K562 (cell line): ENCODE measurements at regions not wholly inside any gene's neighbourhood (a gene's known extent, or its start where the extent isn't known, plus 50 kb on each side); places are given as distances from the start of the nearest gene placed in this dataset.

ENCODE experiments used
- ATAC-seq: fragments of 200-7000 bp; cut with Tn5 transposase; 3 replicates; pipeline ENCODE4 v1.9.1; 2020; ENCODE audit warnings: moderate library complexity
- BruUV-seq: library from RNA; stranded (reverse); fragments of 400-500 nt; replicated peaks from 2 replicates; lab custom pipeline; 2021; lab: Mats Ljungman, UMichigan
- CTCF ChIA-PET: fragments of 300-600 bp; formaldehyde crosslinking; extraction: SDS; loops from one replicate; lab custom pipeline; 2021; ENCODE audit warnings: low intra/inter-chr PET ratio; lab: Yijun Ruan, JAX
- POLR2A ChIA-PET: fragments of 300-600, 350-650 bp; sonication (Branson Sonifier 250); formaldehyde crosslinking; extraction: SDS; loops from one replicate; lab custom pipeline; 2021; ENCODE audit warnings: antibody characterized with exemption, inconsistent platforms; lab: Yijun Ruan, JAX
- DNase-seq, 4 experiments: peaks; one replicate each; pipeline versions ENCODE4 v3.0.0 to v3.0.0-alpha.2; 2011 to 2018; ENCODE audit warnings: low spot score in 3 of 4, mixed read lengths in 3 of 4; ENCODE audit errors: extremely low read depth in 1 of 4
- FAIRE-seq: peaks from 2 replicates; lab custom pipeline; 2011; peaks lifted over from hg19 to GRCh38; lab: Jason Lieb, UNC
- H2AFZ ChIP-seq: 2 replicates; pipeline ENCODE4 v1.6.0; 2011; ENCODE audit warnings: low read depth, low read length, control low read depth, inconsistent platforms
- H3K27ac ChIP-seq: fragments of 200-600 bp; 3 replicates; pipeline ENCODE4 v1.8.0; 2011; ENCODE audit warnings: low read depth, mild to moderate bottlenecking, control low read depth, inconsistent platforms, low read length, moderate library complexity, mixed read lengths; ENCODE audit errors: extremely low read depth
- H3K27me3 ChIP-seq, 2 experiments: fragments of 300-600 bp in 1 of 2; 2 replicates in 1 of 2; 3 replicates in 1 of 2; pipeline versions ENCODE4 v1.6.0 to v1.8.0; 2011; ENCODE audit warnings: inconsistent platforms in 2 of 2, low read length in 2 of 2, mild to moderate bottlenecking in 1 of 2, mixed read lengths in 1 of 2, moderate library complexity in 1 of 2; ENCODE audit not compliant: control insufficient read depth in 2 of 2, insufficient read depth in 2 of 2
- H3K36me3 ChIP-seq: fragments of 300-600 bp; 3 replicates; pipeline ENCODE4 v1.8.0; 2011; ENCODE audit warnings: mild to moderate bottlenecking, low read length, inconsistent platforms; ENCODE audit not compliant: control insufficient read depth, insufficient read depth
- H3K4me1 ChIP-seq, 2 experiments: fragments of 200-600 bp in 1 of 2; replicated peaks in 1 of 2; 2 replicates in 1 of 2; 3 replicates in 1 of 2; pipeline versions ENCODE4 v1.5.1 to v1.8.0; 2011; ENCODE audit warnings: inconsistent platforms in 2 of 2, low read length in 2 of 2, mild to moderate bottlenecking in 1 of 2, mixed read lengths in 1 of 2, moderate library complexity in 1 of 2; ENCODE audit not compliant: control insufficient read depth in 2 of 2, insufficient read depth in 2 of 2
- H3K4me2 ChIP-seq: 2 replicates; pipeline ENCODE4 v1.6.1; 2011; ENCODE audit warnings: low read length, control low read depth, inconsistent platforms, mixed read lengths; ENCODE audit not compliant: insufficient read depth
- H3K4me3 ChIP-seq: fragments of 200-600 bp; sonication (generic), shearing (Covaris generic); 2 replicates; pipeline ENCODE4 v1.5.1; 2016; ENCODE audit warnings: control low read depth, inconsistent platforms
- H3K79me2 ChIP-seq: fragments of 200-600 bp; 3 replicates; pipeline ENCODE4 v1.8.0; 2011; ENCODE audit warnings: low read length, inconsistent platforms; ENCODE audit not compliant: control insufficient read depth, insufficient read depth
- H3K9ac ChIP-seq, 2 experiments: 2 replicates each; pipeline versions ENCODE4 v1.6.0 to v1.6.1; 2011; ENCODE audit warnings: low read depth in 2 of 2, low read length in 2 of 2, control low read depth in 1 of 2, inconsistent platforms in 1 of 2, mild to moderate bottlenecking in 1 of 2, mixed read lengths in 1 of 2; ENCODE audit not compliant: insufficient read depth in 1 of 2
- H3K9me1 ChIP-seq: one replicate; pipeline ENCODE4 v1.6.0; 2011; ENCODE audit warnings: inconsistent platforms, mild to moderate bottlenecking, low read length, moderate library complexity; ENCODE audit not compliant: control insufficient read depth, insufficient read depth
- H3K9me3 ChIP-seq: replicated peaks from 2 replicates; pipeline ENCODE4 v1.5.1; 2011; ENCODE audit warnings: low read depth, low read length, inconsistent platforms; ENCODE audit not compliant: control insufficient read depth, insufficient read depth
- H4K20me1 ChIP-seq: replicated peaks from 2 replicates; pipeline ENCODE4 v1.6.1; 2011; ENCODE audit warnings: low read length, inconsistent platforms, mixed read lengths; ENCODE audit not compliant: control insufficient read depth, insufficient read depth
- COPS2 ChIP-seq: fragments of 450-650 bp; conservative IDR thresholded peaks from 2 replicates; pipeline ENCODE4 v1.6.1; 2016; ENCODE audit warnings: mild to moderate bottlenecking, moderate library complexity
- HNRNPK ChIP-seq: fragments of 200-400 bp; formaldehyde crosslinking; IDR thresholded peaks from one replicate; pipeline ENCODE4 v1.6.1; 2018; ENCODE audit warnings: mild to moderate bottlenecking, low read depth, low read length; ENCODE audit not compliant: poor library complexity, severe bottlenecking
- MAFF ChIP-seq: IDR thresholded peaks from 2 replicates; pipeline ENCODE4 v1.6.1; 2012; ENCODE audit warnings: low read length, improper control_type of control experiment
- NFXL1 ChIP-seq: fragments of 450-650 bp; formaldehyde crosslinking; IDR thresholded peaks from 2 replicates; pipeline ENCODE4 v1.4.0; 2021; ENCODE audit warnings: mild to moderate bottlenecking
- SMAD1 ChIP-seq: fragments of 150-350 bp; IDR thresholded peaks from 2 replicates; pipeline ENCODE4 v1.6.1; 2014; ENCODE audit warnings: low read length, low read depth; ENCODE audit not compliant: partially characterized antibody
- SMARCA4 ChIP-seq: fragments of 450-650 bp; IDR thresholded peaks from 2 replicates; pipeline ENCODE4 v1.6.1; 2016
- SUPT5H ChIP-seq: fragments of 450-650 bp; IDR thresholded peaks from 2 replicates; pipeline ENCODE4 v1.6.1; 2016
- ZBTB8A ChIP-seq: fragments of 450-650 bp; IDR thresholded peaks from 2 replicates; pipeline ENCODE4 v1.6.1; 2018; ENCODE audit warnings: mild to moderate bottlenecking, moderate library complexity; ENCODE audit not compliant: partially characterized antibody
- WGBS: fragments of 100-300 bp; shearing (Covaris generic); methylation state at CpG from one replicate; pipeline ENCODE4 v1.1.6; 2016; ENCODE audit warnings: low coverage, mixed read lengths; ENCODE audit not compliant: insufficient coverage; ENCODE audit errors: missing lambda C conversion rate; 5-methylcytosine and 5-hydroxymethylcytosine counted together
- in situ Hi-C: fragments of 300-500 bp; cut with MboI; formaldehyde crosslinking; loops from 4 replicates; pipeline ENCODE4 v1.15.0; 2018; ENCODE audit warnings: inconsistent platforms, mixed read lengths
- intact Hi-C: fragments of 100-400 bp; cut with micrococcal nuclease; formaldehyde crosslinking; loops from 2 replicates; pipeline ENCODE4 v1.14.2; 2022

DNA sequence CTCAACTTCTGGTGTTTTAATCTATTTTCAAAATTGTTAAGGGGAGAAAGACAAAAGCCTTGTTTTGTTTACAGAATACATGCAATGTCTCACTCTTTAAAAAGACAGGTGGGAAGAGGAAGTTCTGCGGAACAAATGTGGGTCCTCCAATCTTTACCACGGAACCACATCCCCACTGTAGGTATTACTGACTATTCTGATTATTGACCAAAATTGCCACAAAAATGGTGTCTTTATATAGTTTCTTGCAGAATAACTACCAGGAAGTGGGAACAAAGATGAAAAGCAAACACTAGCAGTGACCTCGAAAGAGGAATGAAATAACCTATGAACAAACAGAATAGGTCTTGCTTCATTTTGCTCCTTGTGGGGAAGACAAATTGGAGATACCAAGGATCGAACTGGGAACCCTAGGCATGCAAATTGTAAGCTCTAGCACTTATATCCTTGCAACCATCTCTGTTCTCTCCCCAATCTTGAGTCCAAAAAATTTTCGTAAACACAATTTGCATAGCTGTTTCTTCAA is 106.7 kb downstream of the GPX5 start:
- H3K79me2 ChIP-seq = no peaks in the 10 kb centered on the region
- ChIA-PET CTCF (no interaction called here), POLR2A (no interaction called here)
- WGBS = 74% methylated on average over 5 of the region's 5 CpGs
- H3K4me2 ChIP-seq = no peak overlapping the region
- no peak for DNase-seq
- H2AFZ ChIP-seq = no peak overlapping the region
- H3K27ac ChIP-seq = no peak overlapping the region
- in situ Hi-C loops = no loop called here
- no peaks in the 10 kb centered on the region for H3K9me1 ChIP-seq
- H3K36me3 ChIP-seq = no peaks in the 10 kb centered on the region
- H3K27me3 ChIP-seq = no peaks in the 10 kb centered on the region; a peak in 1 of 5 replicates
- no peak for ATAC-seq
- H3K4me1 ChIP-seq = peaks cover 0 to 4% of the 10 kb centered on the region in 2 experiments; a peak in 1 of 5 replicates
- no peak overlapping the region for H3K4me3 ChIP-seq
- peaks cover 14% of the 10 kb centered on the region for H3K9me3 ChIP-seq
- no peak for FAIRE-seq
- TF ChIP-seq SUPT5H (no peak), HNRNPK (no peak), ZBTB8A (no peak), NFXL1 (CRISPR knock-in tag) (no peak), MAFF (no peak), COPS2 (no peak), SMARCA4 (no peak), SMAD1 (no peak)
- H4K20me1 ChIP-seq = no peaks in the 10 kb centered on the region
- no peak overlapping the region for H3K9ac ChIP-seq
- no TSS peak for BruUV-seq
- intact Hi-C loops = no loop called here
